NCI-H2171 (cell line): ENCODE measurements at regions not wholly inside any gene's neighbourhood (a gene's known extent, or its start where the extent isn't known, plus 50 kb on each side); places are given as distances from the start of the nearest gene placed in this dataset.
"Not testable (repeated sequence)": the region's sequence is repeated elsewhere in the genome, so short reads cannot be mapped to it uniquely, and the experiment has no call there.

ENCODE experiments used
- DNase-seq: peaks from one replicate; lab custom pipeline; 2025; lab: John Stamatoyannopoulos, UW

DNA sequence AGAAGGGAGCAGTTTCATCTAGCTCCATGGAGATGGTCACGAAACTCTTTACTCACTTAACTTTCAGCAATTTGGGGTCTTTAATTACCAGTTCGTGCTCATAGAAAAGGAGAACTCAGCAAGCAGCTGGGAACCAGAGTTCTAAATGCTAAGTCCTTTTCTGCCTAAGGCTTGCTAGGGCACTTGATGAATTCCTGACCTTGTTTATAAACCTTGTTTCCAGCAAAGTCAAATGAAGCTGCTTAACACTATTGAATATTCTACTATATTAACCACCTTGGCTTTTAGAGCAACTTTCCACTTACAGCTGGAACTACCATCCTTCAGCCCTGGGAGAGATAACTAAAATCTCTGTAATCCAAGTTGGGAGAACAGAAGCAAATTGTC is 79.5 kb upstream of the TSC22D2 start:
- DNase-seq: no peak

DNA sequence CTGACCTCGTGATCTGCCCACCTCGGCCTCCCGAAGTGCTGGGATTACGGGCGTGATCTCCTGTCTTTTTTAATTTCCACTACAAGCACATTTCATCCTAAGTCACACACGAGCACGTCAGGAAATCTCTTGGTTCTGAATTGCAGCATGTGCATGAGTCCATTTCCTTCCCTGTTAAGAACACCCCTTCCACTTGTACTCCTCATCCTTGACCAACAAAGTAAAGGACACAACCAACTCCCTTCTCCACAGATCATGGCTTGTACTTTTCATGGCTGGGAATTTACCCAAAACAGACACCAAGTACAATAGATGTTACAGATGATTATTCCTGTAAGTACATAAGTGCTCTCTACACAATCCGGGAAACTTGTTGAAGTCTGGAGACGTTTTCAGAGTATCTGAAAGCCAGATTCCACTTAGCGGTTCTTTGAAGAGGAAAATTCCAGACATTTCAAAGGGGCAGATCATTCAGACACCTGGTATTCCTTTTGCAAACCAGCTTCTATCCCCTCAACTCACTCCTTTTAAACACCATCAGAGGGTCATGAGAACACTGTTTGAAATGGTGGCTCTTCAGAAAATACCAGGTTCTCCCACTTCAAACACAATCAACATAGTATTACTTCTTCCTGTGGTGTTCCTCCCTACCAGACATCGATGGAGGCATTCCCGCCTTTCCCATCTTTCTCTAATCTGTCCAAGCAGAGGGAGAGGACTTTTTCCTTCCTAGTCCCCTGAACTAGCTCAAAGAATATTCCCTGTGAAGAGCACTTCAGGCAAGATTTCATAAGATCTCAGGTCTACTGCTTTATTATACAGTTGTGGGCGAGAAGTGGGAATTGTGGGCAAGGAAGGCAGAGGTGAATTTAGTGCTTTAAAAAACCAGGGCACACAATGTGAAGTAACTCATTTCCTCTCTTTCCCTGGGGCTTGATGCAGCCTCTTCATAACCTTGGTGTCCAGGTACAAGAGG is 80.1 kb upstream of the TSC22D2 start:
- no peak for DNase-seq

DNA sequence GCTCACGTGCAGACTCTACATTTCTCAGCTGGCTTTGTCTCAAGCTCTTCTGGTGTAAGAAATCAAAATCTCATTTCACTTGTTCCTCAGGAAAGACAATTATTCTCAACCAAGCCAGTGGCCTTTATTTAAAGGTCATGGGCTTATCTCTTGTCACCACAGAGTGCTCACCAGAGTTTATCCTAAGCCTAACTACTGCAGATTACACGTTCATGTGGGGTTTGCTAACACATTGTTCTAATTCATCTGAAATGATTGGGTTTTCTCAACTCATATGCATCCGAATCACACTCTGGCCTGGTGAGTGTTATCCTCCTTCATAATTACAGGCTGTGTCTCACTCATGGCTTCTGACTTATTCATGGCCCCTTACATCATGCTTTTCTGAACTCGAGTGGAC is 83.3 kb upstream of the TSC22D2 start:
- no peak for DNase-seq

DNA sequence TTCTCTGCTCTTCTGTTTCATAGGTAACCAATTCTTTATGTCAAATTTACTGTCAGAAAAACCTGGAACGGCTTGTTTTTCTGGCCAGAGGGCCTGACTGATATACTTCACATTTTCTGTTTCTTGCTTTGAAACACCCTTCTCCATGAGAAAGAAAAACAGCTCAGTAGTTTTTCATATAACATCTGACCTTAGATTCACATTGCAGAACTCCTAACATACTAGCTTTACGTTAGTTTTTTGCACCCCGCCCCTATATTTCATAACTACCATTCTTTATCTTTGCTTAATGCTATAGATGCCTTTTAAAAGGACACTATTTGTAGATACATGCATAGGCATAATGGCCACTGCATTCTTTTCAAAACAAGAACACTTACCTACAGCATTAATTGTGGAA is 83.9 kb upstream of the TSC22D2 start:
- DNase-seq: no peak

DNA sequence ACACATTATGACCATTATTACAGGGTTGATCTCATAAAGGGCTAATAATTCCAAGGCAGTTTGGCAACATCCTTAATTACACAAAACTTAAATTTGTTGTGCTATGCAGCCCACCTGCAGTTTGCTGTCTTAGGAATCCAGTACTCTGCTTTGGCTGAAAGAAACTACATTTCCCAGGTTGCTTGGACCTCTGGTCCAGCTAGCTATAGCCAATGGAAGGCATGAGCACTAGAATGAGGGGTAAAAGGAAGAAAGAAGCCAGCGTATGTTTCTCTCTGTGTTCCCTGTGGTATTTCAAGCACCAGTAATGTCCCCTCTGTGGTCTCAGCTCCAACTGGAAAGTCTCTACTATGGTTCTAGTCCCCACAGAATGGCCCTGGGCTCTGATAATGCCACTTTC is 84.3 kb upstream of the TSC22D2 start:
- DNase-seq: no peak

DNA sequence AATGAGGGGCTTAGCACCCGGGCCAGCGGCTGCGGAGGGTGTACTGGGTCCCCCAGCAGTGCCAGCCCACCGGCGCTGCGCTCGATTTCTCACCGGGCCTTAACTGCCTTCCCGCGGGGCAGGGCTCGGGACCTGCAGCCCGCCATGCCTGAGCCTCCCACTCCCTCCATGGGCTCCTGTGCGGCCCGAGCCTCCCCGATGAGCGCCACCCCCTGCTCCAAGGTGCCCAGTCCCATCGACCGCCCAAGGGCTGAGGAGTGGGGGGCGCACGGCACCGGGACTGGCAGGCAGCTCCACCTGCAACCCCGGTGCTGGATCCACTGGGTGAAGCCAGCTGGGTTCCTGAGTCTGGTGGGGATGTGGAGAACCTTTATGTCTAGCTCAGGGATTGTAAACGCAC is 85.0 kb upstream of the TSC22D2 start:
- DNase-seq: not testable (repeated sequence)

DNA sequence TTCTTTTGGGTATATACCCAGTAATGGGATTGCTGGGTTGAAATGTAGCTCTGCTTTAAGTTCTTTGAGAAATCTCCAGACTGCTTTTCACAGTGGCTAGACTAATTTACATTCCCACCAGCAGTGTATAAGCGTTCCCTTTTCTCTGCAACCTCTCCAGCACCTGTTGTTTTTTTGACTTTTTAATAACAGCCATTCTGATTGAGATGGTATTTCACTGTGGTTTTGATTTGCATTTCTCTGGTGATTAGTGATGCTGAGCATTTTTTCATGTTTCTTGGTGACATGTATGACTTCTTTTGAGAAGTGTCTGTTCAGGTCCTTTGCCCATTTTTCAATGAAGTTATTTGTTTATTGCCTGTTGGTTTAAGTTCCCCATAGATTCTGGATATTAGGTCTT is 87.1 kb upstream of the TSC22D2 start:
- not testable (repeated sequence) for DNase-seq

DNA sequence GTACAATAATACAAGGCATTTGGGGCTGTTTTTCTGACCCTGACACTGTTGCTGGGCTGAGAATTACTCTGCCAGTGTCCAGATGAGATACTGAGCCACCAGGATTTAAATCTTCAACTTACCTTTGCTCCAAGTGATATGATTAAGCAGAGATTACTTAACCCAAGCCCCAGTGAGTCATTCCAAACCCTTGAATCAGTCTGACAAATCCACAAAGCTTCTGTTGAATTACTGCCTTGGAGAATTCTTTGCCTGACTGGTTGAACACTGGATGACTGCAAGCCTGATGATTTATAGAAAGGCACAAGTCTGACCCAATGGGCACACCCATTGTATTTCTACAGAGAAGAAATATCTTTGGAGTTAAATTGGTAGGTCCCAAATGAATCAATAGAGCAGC is 88.2 kb upstream of the TSC22D2 start:
- no peak for DNase-seq

DNA sequence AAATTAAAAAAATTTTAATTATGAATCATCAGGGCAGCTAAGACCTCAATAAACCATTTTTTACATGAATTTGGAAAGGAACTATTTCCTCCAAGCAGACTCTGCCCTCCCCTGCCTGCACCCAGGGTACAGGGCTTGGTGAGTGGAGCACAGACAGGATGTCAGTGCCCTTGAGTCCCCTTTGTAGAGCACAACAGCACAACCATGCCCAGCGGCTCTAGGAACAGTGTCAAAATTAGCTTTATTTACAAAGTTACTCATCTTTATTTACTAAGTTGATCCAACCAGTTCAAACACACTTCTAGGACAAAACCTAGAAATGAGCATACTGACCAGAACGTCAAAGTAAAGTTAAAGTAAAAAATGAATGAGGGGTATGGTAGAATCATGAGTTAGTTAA is 90.6 kb upstream of the TSC22D2 start:
- no peak for DNase-seq

DNA sequence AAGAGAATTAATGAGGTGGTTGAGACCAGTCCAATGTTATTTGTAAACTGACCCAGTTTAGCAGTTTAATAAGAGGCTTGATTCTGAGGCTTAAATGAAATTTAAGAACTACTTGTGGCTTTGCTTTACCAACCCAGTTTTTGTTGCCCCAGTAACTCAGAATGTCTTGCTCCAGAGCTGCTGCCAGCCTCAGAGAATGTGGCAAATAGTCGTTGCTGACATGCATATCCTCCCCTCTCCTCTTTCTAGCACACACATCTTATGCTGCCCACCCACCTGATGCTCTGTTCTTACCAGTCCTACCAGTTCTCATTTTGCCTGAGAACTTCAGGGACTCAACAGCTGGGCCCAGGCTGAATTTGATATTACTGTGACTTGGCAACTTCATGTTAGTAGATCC is 92.4 kb upstream of the TSC22D2 start:
- DNase-seq: no peak

DNA sequence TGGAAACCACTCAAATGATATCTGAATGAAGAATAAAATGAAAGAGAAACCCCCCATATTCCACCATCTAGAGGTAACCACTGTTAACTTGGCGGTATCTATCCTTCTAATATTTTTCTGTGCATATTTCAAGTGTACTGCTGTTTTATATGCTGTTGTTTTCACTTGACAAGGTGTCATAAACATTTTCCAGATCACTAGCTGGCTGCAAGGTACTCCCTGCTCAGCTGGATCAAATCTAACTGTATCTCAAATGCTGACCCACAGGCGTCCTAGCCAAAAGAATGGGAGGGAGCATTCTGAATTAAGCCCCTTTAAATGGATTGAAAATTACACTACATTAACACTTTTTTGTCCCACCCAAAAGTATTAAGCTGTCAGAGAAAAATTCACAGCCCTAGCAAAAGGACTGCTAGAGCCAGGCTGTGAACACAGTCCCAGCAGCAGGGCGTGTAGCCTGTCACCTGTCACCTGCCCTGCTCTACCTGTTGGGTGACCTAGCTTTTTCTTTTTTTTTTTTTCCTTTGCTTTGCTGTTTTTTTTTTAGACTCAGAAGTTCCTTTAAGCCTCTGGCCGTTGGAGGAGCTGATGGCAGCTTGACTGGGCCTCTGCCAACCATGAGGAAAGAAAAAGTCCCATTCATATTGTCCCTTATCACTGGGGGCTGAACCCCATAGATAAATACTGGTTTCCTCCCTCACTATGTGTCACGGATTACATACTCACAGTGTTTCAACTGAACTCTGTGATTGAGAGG is 93.7 kb upstream of the TSC22D2 start:
- no peak for DNase-seq

DNA sequence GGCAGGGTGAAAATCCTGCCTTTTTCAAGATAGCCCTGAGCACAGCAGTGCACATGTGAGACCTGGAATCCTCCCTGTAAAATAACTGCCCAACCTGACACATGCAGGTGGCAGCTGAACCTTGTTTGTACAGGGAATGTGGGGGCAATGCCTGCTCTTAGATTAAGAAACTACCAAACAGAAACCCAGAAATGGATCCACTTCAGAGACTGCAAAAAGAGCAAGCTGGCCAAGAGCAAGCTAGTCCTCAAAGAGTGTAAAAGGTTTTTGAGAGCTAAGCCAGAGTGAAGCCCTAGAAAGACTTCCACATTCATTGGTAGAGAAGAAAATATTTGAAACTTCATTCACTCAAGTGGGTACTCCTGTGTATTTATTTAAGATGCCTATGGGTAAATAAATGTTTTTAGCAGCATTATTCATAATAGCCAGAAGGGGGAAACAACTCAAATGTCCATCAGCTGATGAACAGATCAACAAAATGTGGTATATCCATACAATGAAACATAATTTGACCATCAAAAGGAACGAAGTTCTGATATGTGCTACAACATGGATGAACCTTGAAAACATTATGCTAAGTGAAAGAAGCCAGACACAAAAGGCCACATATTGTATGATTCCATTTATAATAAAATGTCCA is 96.0 kb upstream of the TSC22D2 start:
- DNase-seq: no peak

DNA sequence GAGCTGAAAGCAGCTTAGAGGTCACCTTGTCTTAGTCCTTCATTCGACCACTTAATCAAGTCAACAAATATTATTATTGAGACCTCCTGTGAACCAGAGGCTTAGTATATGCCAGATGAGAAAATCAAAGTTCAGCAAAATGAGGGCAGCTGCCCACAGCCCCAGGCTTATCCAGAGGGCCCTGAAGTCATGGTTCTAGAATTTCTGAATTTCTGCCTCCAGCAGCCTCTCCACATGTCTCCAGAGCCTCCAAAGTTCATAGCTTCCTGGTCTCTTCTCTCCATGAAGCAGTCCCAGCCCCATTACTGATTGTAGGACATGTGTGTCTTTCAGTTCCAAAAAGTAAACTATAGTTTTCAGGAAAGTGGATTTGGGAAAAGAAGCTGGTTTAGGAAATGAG is 96.9 kb upstream of the TSC22D2 start:
- no peak for DNase-seq

DNA sequence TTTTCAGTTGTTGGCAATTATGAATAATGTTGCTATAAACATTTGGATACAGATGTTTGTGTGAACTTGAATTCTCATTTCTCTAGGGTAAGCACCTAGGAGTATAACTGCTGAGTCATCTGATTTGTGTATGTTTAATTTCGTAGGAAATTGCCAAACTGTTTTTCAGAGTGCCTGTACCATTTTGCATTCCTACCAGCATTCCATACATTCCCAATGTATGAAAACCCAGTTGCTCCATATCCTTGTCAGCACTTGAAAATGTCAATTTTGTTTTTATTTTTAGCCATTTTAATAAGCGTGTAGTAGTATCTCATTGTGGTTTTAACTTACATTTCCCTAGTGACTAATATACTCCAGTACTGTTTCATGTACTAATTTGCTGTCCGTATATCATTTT is 98.5 kb upstream of the TSC22D2 start:
- DNase-seq: no peak

DNA sequence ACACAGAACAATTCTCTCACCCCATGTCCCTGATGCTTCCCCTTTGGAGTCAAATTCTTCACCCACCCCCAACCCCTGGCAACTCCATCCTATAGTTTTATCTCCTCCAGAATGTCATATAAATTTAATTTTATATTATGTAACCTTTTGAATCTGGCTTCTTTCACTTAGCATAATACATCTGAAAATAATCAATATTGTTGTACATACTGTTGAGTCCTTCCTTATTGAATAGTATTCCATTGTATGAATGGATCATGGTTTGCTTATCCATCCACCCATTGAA is 98.9 kb upstream of the TSC22D2 start:
- DNase-seq: no peak

DNA sequence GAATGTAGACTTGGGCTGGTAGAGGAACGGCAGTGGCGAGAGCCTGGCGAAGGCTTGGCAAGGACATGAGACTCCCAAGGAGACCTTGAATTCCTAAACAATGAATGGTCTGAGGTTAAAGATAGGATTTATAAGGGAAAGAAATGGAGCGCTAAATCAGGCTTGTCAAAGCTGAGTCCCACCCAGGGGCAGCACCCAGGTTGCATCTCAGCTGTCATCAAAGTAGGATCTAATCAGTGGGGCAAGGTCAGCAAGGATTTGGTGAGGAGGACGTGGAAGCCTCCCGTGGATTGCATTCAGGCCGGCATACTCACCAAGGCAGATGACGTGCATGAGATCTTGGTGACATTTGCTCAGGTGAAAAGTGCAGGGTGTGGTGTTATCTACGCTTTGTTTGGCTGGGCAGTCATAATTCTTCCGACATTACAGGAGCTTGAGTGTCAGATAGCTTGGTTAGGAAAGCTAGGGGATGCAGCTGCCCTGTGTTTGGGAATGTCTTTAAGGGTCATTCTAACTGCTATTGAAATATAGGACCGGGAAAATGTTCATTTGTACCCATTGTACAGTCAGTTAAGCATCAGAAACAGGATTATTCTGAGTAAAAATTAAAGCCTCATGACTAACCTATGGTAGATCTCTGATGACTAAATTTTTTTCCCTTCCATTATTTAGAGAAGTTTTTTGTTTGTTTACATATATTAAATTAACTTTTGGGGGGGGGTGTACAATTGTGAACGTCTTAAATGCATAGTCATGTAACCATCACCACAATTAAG is 99.4 kb upstream of the TSC22D2 start:
- DNase-seq: no peak

DNA sequence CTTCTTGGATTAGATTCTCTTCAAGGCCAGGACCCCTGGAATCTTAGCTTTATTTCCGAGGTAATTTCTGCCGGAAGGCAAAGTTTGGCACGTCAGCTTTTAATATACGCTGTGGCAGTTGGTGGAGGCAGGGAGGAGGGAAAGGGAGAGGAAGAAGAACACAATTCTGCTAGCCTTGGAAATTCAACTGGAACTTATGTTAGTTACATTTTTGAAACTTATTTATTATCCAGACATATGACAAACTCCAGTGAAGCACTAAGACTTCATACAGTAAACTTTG is 100.1 kb upstream of the TSC22D2 start:
- no peak for DNase-seq

DNA sequence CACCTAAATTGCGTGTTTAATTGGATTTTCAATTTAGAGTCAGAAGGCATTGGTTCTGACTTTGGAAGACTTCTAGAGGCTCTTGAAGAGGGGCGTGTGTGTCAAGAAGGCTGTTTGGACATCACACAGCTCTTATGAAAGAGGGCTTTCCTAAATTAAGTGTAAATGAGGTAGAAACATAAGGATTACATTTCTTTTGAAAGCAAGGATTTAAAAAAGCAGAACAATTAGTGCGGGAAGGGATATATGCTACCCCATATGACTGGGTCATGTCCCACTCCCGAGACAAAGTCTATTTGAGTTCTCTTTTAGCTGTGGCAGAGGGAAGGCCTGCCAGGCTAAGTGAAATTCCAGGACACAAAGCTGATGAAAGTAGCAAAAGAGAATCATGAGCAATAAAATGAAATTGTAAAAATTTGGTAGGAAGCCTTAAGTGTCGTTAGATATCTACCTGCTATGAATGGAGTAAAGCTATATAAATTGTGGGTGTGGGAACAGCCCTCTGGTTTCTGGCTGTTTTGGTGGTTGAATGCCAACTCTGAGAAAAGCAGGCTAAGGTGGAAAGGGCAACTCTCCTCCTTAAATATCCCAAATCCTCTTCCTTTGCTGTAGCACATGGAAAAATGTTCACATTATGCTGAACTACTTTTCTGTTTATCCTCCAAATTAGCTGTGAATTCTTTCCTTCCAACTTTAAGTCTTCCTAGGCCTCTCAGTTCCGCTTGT is 100.6 kb upstream of the TSC22D2 start:
- no peak for DNase-seq

DNA sequence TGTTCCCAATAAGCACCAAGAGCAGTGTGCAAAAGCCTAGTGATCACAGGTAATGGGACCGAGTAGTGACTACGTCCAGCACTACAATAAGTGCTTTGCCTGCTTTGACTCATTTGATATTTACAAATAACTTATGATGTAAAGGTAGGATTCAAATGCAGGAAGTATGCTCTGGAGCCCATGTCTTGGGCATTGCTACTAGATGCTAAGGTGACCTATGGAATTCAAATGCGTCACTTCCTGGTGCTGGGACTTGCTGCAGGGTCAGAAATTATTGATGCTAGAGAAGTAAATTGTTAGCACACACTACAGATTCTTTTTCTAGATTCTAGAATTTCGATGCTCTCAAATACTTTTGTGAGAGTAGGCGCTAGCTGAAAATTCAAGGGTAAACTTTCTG is 101.2 kb upstream of the TSC22D2 start:
- no peak for DNase-seq

DNA sequence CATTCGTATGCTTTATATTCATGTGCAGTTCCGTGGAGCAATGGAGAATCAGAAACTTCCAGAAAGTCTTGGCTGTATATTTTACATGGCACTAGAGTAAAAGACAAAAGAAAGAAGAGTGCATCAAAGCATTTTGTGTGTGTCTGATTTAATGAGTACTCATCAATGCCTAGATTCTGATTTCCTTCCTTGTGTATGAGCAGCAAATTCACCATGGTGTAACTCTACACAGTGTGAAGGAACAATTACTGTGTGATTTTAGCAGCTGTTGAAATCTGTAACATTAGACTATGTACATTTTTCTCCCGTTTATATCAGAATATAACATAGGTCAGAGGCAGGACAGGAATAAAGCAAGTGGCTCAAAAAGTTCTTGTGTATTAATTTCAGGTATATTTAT is 102.0 kb upstream of the TSC22D2 start:
- DNase-seq: no peak

DNA sequence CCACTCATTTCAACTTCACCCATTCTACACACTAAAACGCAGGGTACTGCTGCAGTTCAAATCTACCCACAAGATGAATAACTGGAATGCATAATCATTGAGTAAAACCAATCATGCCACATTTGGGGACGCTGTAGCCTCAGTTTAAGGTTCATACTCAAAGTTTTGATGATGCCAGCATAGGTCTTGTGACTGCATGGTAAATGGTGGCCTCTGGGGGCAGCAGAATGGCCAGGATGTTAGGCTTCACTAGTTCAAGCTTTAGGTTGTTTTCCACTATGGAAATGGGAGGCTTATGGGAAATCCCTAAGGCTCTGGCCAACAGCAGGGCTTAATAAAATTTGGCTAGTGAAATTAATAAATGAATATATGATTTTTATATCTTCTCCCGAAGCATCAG is 104.3 kb upstream of the TSC22D2 start:
- DNase-seq: no peak

DNA sequence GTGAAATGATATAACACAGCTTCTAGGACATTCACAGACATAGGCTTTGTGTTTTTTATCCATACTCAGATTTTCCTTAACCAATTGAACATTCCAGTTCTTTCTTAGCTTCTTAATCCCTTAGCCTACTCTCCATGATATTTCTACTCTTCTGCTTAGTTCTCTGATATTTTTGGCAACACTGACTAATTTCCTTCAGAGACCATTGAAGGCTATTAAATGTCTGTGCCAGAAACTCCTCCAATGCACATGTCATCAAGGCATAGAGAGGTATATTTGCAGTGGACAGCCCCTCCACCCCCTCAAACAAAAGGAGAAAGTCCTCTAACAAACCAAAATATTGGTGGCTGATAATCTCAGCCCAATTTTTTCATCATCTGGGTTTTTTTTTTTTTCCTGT is 105.9 kb upstream of the TSC22D2 start:
- DNase-seq: no peak
